ENCODE measurements at regions not wholly inside any gene's neighbourhood (a gene's known extent, or its start where the extent isn't known, plus 50 kb on each side); places are given as distances from the start of the nearest gene placed in this dataset.
"Not testable (repeated sequence)": the region's sequence is repeated elsewhere in the genome, so short reads cannot be mapped to it uniquely, and the experiment has no call there.

DNA sequence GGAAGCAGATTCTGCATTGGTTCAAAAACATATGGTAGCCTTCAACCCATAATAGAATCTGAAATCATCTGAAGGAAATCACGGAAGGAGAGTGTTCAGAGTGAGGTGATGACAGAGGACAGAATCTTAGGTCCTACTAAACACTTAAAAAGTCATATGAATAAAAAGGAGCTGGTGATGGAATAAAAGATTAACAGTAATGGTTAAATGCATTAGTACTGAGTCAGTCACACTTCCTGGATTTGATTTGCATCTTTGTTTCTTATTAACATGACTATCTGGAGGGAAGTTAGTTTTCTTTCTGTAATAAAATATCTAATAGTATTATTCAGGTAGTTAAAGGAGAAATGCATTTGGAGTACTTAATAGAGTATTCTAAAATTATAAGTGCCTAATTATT lies 296.3 kb upstream of the ATXN7L3B start:
- H3K27ac ChIP-seq = no peak overlapping the region
- no peaks in the 10 kb centered on the region for H3K27me3 ChIP-seq
- TF ChIP-seq POLR2A (IDR thresholded peaks at IDR 0.05) = no peak
- TF ChIP-seq EP300 (IDR thresholded peaks at IDR 0.05) = no peak
- TF ChIP-seq POLR2AphosphoS5 (IDR thresholded peaks at IDR 0.05) = no peak
- TF ChIP-seq, protein P1, sequence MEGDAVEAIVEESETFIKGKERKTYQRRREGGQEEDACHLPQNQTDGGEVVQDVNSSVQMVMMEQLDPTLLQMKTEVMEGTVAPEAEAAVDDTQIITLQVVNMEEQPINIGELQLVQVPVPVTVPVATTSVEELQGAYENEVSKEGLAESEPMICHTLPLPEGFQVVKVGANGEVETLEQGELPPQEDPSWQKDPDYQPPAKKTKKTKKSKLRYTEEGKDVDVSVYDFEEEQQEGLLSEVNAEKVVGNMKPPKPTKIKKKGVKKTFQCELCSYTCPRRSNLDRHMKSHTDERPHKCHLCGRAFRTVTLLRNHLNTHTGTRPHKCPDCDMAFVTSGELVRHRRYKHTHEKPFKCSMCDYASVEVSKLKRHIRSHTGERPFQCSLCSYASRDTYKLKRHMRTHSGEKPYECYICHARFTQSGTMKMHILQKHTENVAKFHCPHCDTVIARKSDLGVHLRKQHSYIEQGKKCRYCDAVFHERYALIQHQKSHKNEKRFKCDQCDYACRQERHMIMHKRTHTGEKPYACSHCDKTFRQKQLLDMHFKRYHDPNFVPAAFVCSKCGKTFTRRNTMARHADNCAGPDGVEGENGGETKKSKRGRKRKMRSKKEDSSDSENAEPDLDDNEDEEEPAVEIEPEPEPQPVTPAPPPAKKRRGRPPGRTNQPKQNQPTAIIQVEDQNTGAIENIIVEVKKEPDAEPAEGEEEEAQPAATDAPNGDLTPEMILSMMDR (IDR thresholded peaks at IDR 0.05) = no peak
- no peak overlapping the region for H3K4me3 ChIP-seq
- peaks cover 0 to 14% (median 2%) of the 10 kb centered on the region in 4 donors for H3K9me3 ChIP-seq
- H3K36me3 ChIP-seq = no peaks in the 10 kb centered on the region
- no peak for DNase-seq
- H3K4me1 ChIP-seq = no peaks in the 10 kb centered on the region
- 67 to 70% methylated on average over 1 of the region's 1 CpG for WGBS, 2 donors
- no peak for ATAC-seq (ENCODE audit: low FRiP score in 2 of 2)

DNA sequence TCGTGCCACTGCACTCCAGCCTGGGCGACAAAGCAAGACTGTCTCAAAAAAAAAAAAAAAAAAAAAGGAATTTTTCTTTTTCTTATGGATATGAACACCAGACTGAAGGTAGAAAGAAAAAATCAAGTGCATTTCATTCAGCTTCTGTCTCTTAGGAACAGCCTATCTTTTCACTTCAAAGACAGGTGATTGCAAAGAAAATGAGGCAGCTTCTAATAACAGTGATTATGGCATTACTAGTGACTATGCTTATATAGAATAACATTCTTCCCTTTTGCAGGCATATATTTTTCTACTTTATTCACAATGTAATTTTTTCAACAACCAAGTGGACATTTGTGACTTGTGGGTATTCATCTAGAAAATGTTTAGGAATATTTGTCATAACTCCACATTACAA lies 295.5 kb upstream of the ATXN7L3B start:
- no peak overlapping the region for H3K4me3 ChIP-seq
- H3K9me3 ChIP-seq = peaks cover 0 to 14% (median 2%) of the 10 kb centered on the region in 4 donors
- ATAC-seq (ENCODE audit: low FRiP score in 2 of 2) = no peak
- no peak for DNase-seq
- WGBS, 2 donors = 92 to 95% methylated on average over 2 of the region's 2 CpGs
- no peaks in the 10 kb centered on the region for H3K4me1 ChIP-seq
- TF ChIP-seq POLR2A (IDR thresholded peaks at IDR 0.05) (no peak), EP300 (IDR thresholded peaks at IDR 0.05) (no peak), POLR2AphosphoS5 (IDR thresholded peaks at IDR 0.05) (no peak)
- TF ChIP-seq, protein P1 (IDR thresholded peaks at IDR 0.05) = no peak
- no peak overlapping the region for H3K27ac ChIP-seq
- no peaks in the 10 kb centered on the region for H3K36me3 ChIP-seq
- H3K27me3 ChIP-seq = no peaks in the 10 kb centered on the region

DNA sequence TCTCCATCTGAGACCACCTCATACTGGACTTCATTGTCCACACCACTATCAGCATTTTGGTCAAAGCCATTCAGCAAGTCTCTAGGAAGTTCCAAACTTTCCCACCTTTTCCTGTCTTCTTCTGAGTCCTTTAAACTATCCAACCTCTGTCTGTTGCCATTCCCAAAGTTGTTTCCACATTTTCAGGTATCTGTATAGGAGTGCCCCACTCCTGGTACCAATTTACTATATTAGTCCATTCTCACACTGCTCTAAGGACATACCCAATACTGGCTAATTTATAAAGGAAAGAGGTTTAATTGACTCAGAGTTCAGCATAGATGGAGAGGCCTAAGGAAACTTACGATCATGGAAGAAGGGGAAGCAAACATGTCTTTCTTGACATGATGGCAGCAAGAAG lies 292.2 kb upstream of the ATXN7L3B start:
- 90% methylated on average over 1 of the region's 1 CpG for WGBS, 2 donors
- no peak overlapping the region for H3K27ac ChIP-seq
- ATAC-seq (ENCODE audit: low FRiP score in 2 of 2) (no peak), DNase-seq (no peak)
- no peaks in the 10 kb centered on the region for H3K27me3 ChIP-seq
- H3K9me3 ChIP-seq = peaks cover 0 to 3% (median 0%) of the 10 kb centered on the region in 4 donors
- H3K4me1 ChIP-seq = no peaks in the 10 kb centered on the region
- no peaks in the 10 kb centered on the region for H3K36me3 ChIP-seq
- TF ChIP-seq EP300 (IDR thresholded peaks at IDR 0.05) = no peak
- TF ChIP-seq, protein P1 (IDR thresholded peaks at IDR 0.05) = no peak
- no peak for TF ChIP-seq POLR2A (IDR thresholded peaks at IDR 0.05)
- TF ChIP-seq POLR2AphosphoS5 (IDR thresholded peaks at IDR 0.05) = no peak
- no peak overlapping the region for H3K4me3 ChIP-seq

DNA sequence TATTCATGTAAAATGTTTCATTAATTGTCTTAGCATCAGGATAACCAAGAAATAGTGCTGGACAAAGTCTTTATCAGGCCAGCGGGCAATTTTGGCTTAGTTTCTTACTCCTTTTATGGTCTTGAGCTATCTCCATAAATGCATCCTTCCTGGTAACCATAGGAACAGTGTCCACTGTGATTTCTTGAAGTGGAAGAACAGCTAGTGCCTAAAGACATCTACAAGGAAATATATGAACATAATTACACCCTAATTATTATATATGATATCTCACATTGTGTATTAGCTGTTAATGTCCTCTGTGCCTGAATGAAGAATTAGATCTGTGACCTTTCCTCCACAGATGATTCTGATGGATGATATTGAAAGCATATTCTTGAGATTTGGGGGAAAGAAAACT lies 286.7 kb upstream of the ATXN7L3B start:
- no peaks in the 10 kb centered on the region for H3K27me3 ChIP-seq
- peaks cover 0 to 3% (median 0%) of the 10 kb centered on the region in 4 donors for H3K9me3 ChIP-seq
- H3K4me1 ChIP-seq = no peaks in the 10 kb centered on the region
- H3K4me3 ChIP-seq = no peak overlapping the region
- no peak for TF ChIP-seq POLR2A (IDR thresholded peaks at IDR 0.05)
- no peak for TF ChIP-seq EP300 (IDR thresholded peaks at IDR 0.05)
- TF ChIP-seq, protein P1 (IDR thresholded peaks at IDR 0.05) = no peak
- TF ChIP-seq POLR2AphosphoS5 (IDR thresholded peaks at IDR 0.05) = no peak
- 72 to 82% methylated on average over 1 of the region's 1 CpG for WGBS, 2 donors
- no peak for DNase-seq
- ATAC-seq (ENCODE audit: low FRiP score in 2 of 2) = no peak
- no peaks in the 10 kb centered on the region for H3K36me3 ChIP-seq
- no peak overlapping the region for H3K27ac ChIP-seq

DNA sequence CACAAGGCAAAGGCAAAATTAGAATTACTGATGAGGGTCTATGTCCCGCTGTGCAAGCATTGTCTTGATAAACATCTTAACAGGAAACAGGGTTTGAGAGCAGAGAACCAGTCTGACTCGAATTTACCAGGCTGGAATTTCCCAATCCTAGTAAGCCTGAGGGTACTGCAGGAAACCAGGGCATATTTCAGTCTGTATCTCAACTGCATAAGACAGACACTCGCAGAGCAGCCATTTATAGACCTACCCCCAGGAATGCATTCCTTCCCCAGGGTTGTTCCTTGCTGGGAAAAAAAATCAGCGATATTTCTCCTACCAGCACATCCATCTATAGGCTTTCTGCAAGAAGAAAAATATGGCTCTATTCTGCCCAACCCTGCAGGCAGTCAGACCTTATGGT lies 283.8 kb upstream of the ATXN7L3B start:
- not testable (repeated sequence) for H3K27me3 ChIP-seq; H3K9me3 ChIP-seq; ATAC-seq (ENCODE audit: low FRiP score in 2 of 2); H3K4me3 ChIP-seq; H3K36me3 ChIP-seq; DNase-seq; H3K27ac ChIP-seq; H3K4me1 ChIP-seq
- 69 to 76% methylated on average over 4 of the region's 4 CpGs for WGBS, 2 donors
